Pancreas (tissue), 10 donors: ENCODE measurements at regions not wholly inside any gene's neighbourhood (a gene's known extent, or its start where the extent isn't known, plus 50 kb on each side); places are given as distances from the start of the nearest gene placed in this dataset.
"Not testable (repeated sequence)": the region's sequence is repeated elsewhere in the genome, so short reads cannot be mapped to it uniquely, and the experiment has no call there.

Source experiments
- ATAC-seq, 4 donors: fragments of 200-7000 bp; cut with Tn5 transposase; one replicate each; pipeline versions ENCODE4 v1.8.0 to v1.9.1; 2020; ENCODE audit warnings: mild to moderate bottlenecking in 4 of 4, moderate library complexity in 4 of 4
- DNase-seq, 6 donors: peaks; one replicate each; pipeline ENCODE4 v3.0.0-alpha.2; 2020
- FAIRE-seq: peaks from 2 replicates; lab custom pipeline; 2012; peaks lifted over from hg19 to GRCh38; lab: Jason Lieb, UNC
- H3K27ac ChIP-seq, 4 donors: fragments of 200-600 bp; sonication (generic); 1 replicate in 3 of 4; 2 replicates in 1 of 4; pipeline versions ENCODE4 v1.5.0 to v1.8.0; 2020
- H3K27me3 ChIP-seq, 4 donors: fragments of 200-600 bp; one replicate each; pipeline ENCODE4 v1.8.0; 2021
- H3K36me3 ChIP-seq, 3 donors: fragments of 200-600 bp; sonication (generic) in 1 of 3; one replicate each; pipeline versions ENCODE4 v1.5.0 to v1.8.0; 2020 to 2021
- H3K4me1 ChIP-seq, 3 donors: fragments of 200-600 bp; one replicate each; pipeline ENCODE4 v1.8.0; 2021
- H3K4me3 ChIP-seq, 4 donors: fragments of 200-600 bp; sonication (generic) in 2 of 4; one replicate each; pipeline versions ENCODE4 v1.5.0 to v1.8.0; 2020 to 2021
- H3K9me3 ChIP-seq, 4 donors: fragments of 200-600 bp; one replicate each; pipeline ENCODE4 v1.8.0; 2021
- WGBS, 2 donors: extraction: QIAGEN DNeasy Blood & Tissue Kit; methylation state at CpG; one replicate each; pipeline ENCODE4 v1.1.7; 2013; 5-methylcytosine and 5-hydroxymethylcytosine counted together
- intact Hi-C, 3 donors: fragments of 100-400 bp; cut with DNase I; formaldehyde crosslinking; loops; one replicate each; pipeline versions ENCODE4 v1.11.1 to v1.14.2; 2022
- TF ChIP-seq, protein P1 (sequence below), 4 donors: fragments of 200-600 bp; sonication (generic) in 3 of 4; IDR thresholded peaks; one replicate each; pipeline versions ENCODE4 v1.5.0 to v1.8.0; 2021; ENCODE audit warnings: antibody characterized with exemption in 4 of 4
- donor health status: healthy with polysubstance abuse.
- donor health status: DM: no; HTN: no; CAD: no; lungs with moderate emphysema.
- donor health status: DM: no; HTN: no; CAD: no.
- donor health status: control.
- donor health status: control.
- donor health status: Bipolar disorder and iron deficiency.
- donor health status: DM: yes; HTN: yes; CAD: no.
- donor health status: DM: no; HTN: no; CAD: no.
- donor health status: DM: no; HTN: no; CAD: no.
- donor health status: DM: yes; HTN: yes; CAD: no.

DNA sequence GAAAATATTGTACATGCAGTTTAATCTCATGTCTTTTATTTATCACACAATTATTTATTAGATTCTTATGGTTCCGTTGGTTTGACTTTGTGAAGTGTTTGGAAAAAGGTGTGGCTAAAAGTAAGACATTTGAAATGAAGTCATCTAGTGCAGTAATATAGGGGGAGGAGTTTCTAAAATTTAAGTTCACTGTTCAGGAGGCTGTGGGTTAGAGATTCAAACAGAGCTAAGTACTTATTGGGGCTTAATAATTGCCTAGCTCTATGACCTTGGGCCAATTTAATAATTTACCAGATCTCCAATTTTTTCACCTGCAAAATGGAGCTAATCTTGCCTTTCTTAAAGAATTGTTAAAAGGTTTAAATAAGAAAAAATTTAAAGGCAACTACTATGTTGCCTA is 144.6 kb downstream of the NDFIP2 start:
- 36 to 42% methylated on average over 1 of the region's 1 CpG for WGBS, 2 donors

DNA sequence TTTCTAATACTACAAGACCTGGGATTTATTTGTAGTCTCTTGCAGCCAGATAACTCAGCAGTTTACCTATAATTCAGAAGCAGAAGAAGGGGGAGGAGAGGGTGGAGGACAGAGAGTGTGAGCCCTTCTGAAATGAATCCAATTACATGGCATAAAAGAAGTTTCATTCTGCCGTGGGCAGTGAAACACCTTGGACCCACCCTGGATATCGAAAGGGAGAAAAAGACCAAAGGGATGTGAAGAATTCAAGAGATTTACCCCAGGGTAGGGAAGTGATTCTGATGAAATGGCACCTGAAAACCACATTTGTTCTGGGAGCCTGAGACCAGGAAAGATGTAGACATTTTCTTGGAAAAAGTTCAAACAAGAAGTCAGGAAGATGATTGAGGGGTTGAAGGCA is 140.9 kb downstream of the NDFIP2 start:
- Histone ChIP-seq H3K4me3 (no peak overlapping the region), H3K27me3 (no peaks in the 10 kb centered on the region), H3K4me1 (peaks cover 0 to 3% (median 0%) of the 10 kb centered on the region in 3 donors), H3K9me3 (no peaks in the 10 kb centered on the region), H3K36me3 (no peaks in the 10 kb centered on the region), H3K27ac (no peak overlapping the region)
- DNase-seq (no peak), FAIRE-seq (no peak), ATAC-seq (no peak)
- WGBS, 2 donors = 67 to 73% methylated on average over 2 of the region's 2 CpGs
- intact Hi-C loops = no loop called here
- TF ChIP-seq, protein P1, sequence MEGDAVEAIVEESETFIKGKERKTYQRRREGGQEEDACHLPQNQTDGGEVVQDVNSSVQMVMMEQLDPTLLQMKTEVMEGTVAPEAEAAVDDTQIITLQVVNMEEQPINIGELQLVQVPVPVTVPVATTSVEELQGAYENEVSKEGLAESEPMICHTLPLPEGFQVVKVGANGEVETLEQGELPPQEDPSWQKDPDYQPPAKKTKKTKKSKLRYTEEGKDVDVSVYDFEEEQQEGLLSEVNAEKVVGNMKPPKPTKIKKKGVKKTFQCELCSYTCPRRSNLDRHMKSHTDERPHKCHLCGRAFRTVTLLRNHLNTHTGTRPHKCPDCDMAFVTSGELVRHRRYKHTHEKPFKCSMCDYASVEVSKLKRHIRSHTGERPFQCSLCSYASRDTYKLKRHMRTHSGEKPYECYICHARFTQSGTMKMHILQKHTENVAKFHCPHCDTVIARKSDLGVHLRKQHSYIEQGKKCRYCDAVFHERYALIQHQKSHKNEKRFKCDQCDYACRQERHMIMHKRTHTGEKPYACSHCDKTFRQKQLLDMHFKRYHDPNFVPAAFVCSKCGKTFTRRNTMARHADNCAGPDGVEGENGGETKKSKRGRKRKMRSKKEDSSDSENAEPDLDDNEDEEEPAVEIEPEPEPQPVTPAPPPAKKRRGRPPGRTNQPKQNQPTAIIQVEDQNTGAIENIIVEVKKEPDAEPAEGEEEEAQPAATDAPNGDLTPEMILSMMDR (IDR thresholded peaks at IDR 0.05) = no peak

More for the DNA sequence above, 144.6 kb downstream of the NDFIP2 start:
- TF ChIP-seq, protein P1 (IDR thresholded peaks at IDR 0.05) = no peak
- no peaks in the 10 kb centered on the region for H3K27me3 ChIP-seq
- H3K4me3 ChIP-seq = no peak overlapping the region
- intact Hi-C loops = no loop called here
- no peaks in the 10 kb centered on the region for H3K36me3 ChIP-seq
- H3K4me1 ChIP-seq = peaks cover 0 to 3% (median 0%) of the 10 kb centered on the region in 3 donors
- H3K27ac ChIP-seq = no peak overlapping the region
- no peak for FAIRE-seq
- H3K9me3 ChIP-seq = no peaks in the 10 kb centered on the region
- ATAC-seq = no peak
- DNase-seq = no peak

DNA sequence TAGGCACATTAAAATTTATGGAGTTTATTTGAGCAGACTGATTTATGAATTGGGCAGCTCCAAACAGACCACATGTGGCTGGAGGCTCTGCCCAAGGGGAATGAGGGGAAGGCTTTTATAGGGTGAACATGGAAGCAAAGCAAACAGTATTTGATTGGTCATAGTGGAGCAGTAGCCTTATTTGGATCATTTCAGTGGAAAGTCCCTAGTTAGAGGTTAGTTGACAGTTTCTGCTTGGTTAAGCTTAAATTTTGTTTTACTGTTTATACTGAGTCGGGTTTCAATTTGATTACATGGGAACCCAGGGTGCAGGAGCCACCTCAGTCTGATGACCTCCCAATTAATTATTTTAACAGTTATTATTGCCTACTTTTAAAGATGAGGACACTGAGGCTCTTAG is 140.5 kb downstream of the NDFIP2 start:
- H3K36me3 ChIP-seq = no peaks in the 10 kb centered on the region
- no peak overlapping the region for H3K4me3 ChIP-seq
- ATAC-seq (no peak), DNase-seq (no peak), FAIRE-seq (no peak)
- H3K27me3 ChIP-seq = no peaks in the 10 kb centered on the region
- H3K27ac ChIP-seq = no peak overlapping the region
- no peaks in the 10 kb centered on the region for H3K9me3 ChIP-seq
- H3K4me1 ChIP-seq = peaks cover 0 to 3% (median 0%) of the 10 kb centered on the region in 3 donors
- TF ChIP-seq, protein P1 (IDR thresholded peaks at IDR 0.05) = no peak
- intact Hi-C loops = no loop called here
- 78 to 83% methylated on average over 1 of the region's 1 CpG for WGBS, 2 donors

DNA sequence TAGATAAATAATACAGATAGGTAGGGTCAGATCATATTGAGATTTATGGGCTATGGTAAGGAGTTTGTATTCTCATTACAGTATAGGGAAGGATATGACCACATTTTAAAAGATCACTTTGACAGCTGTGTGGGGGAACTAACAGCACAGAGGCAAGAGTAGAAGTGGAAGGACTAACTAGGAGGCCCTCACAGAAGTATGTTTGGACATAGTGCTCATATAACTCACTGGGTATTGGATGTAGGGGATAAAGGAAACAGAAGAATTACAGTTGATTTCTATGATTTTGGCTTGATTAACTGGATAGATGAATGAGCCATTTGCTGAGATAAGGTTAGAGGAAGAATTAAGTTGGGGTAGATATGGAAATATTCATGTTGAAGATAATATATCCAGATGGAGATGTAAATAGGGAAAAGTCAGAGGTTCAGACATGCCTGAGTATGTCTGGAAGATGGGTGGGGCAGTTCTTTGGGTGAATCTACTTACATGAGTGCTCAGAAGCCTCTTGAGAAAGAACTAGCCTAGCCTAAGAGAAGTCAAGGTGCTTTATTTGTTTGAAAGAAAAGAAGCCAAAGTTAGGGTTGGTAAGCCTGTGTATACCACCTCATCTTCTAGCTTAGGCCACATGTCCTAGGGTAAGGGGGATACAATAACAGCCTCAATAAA is 133.4 kb downstream of the NDFIP2 start:
- ATAC-seq = no peak
- DNase-seq = no peak
- H3K4me1 ChIP-seq = no peaks in the 10 kb centered on the region
- no peaks in the 10 kb centered on the region for H3K36me3 ChIP-seq
- H3K27me3 ChIP-seq = no peaks in the 10 kb centered on the region
- TF ChIP-seq, protein P1 (IDR thresholded peaks at IDR 0.05) = no peak
- no peak overlapping the region for H3K27ac ChIP-seq
- intact Hi-C loops = no loop called here
- H3K9me3 ChIP-seq = no peaks in the 10 kb centered on the region
- no peak for FAIRE-seq
- H3K4me3 ChIP-seq = no peak overlapping the region

DNA sequence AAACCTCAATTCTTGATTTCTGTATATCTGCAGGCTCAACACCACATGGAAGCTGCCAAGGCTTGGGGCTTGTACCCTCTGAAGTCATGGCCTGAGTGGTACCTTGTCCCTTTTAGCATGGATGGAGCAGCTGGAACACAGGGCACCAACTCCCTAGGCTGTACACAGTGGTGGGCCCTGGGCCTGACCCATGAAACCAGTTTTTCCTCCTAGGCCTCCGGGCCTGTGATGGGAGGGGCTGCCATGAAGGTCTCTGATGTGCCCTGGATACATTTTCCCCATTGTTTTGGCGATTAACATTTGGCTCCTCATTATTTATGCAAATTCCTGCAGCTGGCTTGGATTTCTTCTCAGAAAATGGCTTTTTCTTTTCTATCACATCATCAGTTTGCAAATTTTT is 131.6 kb downstream of the NDFIP2 start:
- TF ChIP-seq, protein P1 (IDR thresholded peaks at IDR 0.05) = no peak

DNA sequence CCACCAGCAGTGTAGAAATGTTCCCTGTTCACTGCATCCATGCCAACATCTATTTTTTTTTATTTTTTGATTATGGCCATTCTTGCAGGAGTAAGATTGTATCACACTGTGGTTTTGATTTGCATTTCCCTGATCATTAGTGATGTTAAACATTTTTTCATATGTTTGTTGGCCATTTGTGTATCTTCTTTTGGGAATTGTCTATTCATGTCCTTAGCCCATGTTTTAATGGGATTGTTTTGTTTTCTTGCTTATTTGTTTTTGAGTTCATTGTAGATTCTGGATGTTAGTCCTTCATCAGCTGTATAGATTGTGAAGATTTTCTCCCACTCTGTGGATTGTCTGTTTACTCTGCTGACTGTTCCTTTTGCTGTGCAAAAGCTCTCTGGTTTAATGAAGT is 126.9 kb downstream of the NDFIP2 start:
- H3K4me1 ChIP-seq, H3K4me3 ChIP-seq, intact Hi-C loops, FAIRE-seq, H3K9me3 ChIP-seq, H3K27me3 ChIP-seq, DNase-seq, H3K36me3 ChIP-seq, H3K27ac ChIP-seq, ATAC-seq: not testable (repeated sequence)

More for the DNA sequence above, 131.6 kb downstream of the NDFIP2 start:
- ATAC-seq (no peak), FAIRE-seq (no peak), DNase-seq (no peak)
- no peaks in the 10 kb centered on the region for H3K36me3 ChIP-seq
- intact Hi-C loops = no loop called here
- H3K4me3 ChIP-seq = no peak overlapping the region
- H3K9me3 ChIP-seq = no peaks in the 10 kb centered on the region
- H3K27ac ChIP-seq = no peak overlapping the region
- 66 to 74% methylated on average over 2 of the region's 2 CpGs for WGBS, 2 donors
- no peaks in the 10 kb centered on the region for H3K27me3 ChIP-seq
- H3K4me1 ChIP-seq = no peaks in the 10 kb centered on the region
